Fibroblast of skin of left biceps (primary cell): ENCODE measurements at regions not wholly inside any gene's neighbourhood (a gene's known extent, or its start where the extent isn't known, plus 50 kb on each side); places are given as distances from the start of the nearest gene placed in this dataset.

Source experiments
- DNase-seq, 2 experiments: peaks; one replicate each; pipeline ENCODE4 v3.0.0-alpha.2; 2013; ENCODE audit warnings: low read depth in 2 of 2

DNA sequence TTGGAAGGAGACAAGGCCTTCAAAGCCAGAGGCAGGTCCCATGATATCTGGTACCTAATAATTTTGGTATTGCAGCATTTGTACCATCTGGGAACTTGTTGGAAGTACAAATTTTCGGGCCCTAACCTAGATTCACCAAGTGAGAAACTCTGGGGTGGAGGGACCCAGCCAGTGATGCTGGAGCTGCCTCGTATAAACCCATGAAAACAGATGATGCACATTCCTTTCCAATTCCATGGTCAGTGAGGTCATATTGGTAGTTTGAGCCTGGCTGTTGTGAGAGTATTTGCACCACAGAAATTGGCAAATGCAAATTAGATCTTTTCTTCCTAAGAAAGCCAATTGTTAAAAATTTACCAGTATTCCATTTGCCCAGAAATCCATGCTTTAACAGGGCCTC lies 269.6 kb upstream of the PLXNA2 start:
- no peak for DNase-seq

GRCh38 chr1:208515129-208515528 lies 270.9 kb upstream of the PLXNA2 start:
- no peak for DNase-seq

- no peak for DNase-seq
These were observed 272.6 kb upstream of the PLXNA2 start for GRCh38 chr1:208516780-208517179.

DNA sequence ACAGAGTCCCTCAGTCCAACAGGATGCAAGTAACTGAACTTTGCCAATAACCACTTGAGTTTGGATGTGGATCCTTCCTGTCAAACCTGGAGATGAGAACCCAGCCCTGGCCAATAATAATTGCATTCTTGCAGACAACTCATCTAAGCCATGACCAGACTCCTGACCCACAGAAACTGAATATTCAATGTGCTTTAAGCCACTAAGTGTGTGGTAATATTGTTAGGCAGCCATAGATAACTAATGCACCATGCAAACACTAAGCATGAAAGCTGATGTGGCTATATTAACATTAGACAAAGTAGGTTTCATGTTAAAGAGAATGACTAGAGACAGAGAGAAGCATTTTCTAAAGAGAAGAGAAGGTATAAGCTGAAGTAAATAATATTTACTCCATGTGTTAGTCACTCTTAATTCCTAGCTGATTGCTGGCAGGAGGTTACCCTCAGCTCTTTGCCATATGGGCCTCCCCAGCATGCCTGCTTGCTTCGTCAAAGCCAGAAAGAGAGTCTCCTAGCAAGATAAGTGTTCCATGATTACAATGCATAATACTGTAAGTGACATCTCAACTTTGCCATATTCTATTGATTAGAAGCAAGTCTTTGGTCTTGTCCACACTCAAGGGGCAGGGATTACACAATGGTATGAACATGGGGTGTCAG lies 276.4 kb upstream of the PLXNA2 start:
- DNase-seq, result no peak

DNA sequence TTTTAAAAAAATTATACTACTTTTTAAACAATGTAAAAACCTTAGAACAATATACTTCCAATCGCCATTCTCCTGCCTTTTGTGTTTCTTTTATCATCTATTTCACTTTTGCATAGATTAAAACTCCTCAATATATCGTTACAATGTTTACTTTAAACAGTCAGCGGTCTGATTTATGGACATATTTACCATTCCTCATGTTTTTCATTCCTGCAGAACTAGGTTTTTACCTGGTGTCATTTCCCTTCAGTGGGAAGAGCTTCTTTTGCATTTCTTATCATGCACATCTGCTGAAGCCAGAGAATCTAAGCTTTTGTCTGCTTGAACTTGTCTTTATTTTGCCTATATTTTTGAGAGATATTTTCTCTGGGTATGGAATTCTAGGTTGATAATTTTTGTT lies 277.4 kb upstream of the PLXNA2 start:
- DNase-seq, result no peak

DNA sequence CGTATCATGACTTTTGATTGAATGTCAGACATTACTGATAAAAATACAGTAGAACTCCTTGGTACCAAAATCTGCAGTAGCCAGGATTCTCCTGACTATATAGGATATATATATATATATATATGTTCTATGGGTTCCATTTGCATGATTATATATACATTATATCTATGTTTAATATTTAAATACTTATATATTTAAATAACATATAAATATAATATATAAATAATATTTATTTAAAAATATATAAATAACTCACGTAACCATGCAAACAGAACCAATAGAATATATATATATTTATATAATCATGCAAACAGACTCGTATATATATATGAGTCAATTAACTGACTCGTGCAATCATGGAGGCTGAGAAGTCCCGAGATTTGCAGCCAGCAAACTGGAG lies 278.8 kb upstream of the PLXNA2 start:
- DNase-seq, result no peak

- no peak for DNase-seq
These were observed 280.2 kb upstream of the PLXNA2 start for GRCh38 chr1:208524376-208524775.

DNA sequence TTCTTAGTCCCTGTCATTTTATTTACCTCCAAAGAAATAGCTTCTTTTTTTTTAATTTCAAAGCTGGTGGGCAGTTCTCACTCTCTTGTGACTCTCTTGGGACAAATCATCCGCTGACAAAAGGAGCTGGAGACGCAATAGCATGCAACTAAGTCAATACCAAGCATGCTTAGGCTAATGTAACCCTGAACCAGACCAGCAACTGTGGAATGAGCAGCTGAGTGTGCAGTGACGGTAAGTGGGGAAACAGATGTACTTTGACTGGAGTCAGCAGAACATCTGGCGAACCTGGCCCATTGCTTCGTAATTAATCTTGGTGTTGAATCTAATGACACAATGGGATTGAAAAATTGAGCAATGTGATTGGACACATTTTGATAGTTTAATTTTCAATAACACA lies 280.7 kb upstream of the PLXNA2 start:
- no peak for DNase-seq

GRCh38 chr1:208525417-208525816 lies 281.2 kb upstream of the PLXNA2 start:
- DNase-seq, result no peak

DNA sequence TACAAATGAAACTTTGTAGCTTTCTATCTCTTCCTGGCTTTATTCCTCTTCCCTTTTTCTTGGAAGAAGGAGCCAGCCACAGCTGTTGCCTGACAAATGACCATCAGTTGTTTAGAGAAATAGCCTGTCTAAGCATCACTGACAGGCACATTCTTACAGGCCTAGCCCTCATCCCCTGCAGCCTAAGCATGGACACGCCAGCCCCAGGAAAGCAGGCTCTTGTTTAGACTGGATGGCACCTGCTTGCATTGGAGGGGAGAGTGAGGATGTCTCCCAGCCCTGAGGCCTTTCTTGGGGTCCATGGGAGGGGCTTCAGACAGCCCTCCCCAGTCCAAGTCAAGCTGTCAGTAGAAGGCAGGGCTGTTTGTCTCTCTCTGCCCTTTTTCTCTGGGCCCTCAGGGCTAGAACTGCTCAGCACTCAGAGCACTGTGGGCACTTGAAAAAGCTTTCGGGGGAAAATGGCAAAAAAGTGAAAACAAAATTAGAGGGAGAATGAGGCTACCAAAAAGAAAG lies 282.5 kb upstream of the PLXNA2 start:
- DNase-seq, result no peak

DNA sequence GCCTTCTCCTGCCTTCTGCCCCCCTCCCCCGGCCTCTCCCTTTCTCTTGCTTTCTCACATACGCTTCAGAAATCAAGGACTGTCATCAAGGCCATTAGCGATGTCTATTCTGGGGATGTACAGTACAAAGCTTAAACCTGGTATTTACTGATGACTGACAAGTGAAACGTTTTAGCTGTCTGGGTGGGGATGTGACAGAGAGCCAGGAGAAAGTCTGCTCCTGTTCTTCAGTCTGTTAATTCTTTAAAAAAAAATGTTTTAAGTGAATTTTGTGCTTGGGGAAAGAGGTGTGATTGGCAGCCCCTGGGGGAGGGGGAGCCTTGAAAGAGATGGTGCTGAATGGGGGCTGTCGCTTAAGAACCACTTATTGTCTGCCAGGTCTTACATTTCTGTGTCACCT lies 283.0 kb upstream of the PLXNA2 start:
- DNase-seq, result no peak

GRCh38 chr1:208528578-208529240 lies 284.5 kb upstream of the PLXNA2 start:
- no peak for DNase-seq

GRCh38 chr1:208531003-208531750 lies 287.0 kb upstream of the PLXNA2 start:
- DNase-seq, result no peak

DNA sequence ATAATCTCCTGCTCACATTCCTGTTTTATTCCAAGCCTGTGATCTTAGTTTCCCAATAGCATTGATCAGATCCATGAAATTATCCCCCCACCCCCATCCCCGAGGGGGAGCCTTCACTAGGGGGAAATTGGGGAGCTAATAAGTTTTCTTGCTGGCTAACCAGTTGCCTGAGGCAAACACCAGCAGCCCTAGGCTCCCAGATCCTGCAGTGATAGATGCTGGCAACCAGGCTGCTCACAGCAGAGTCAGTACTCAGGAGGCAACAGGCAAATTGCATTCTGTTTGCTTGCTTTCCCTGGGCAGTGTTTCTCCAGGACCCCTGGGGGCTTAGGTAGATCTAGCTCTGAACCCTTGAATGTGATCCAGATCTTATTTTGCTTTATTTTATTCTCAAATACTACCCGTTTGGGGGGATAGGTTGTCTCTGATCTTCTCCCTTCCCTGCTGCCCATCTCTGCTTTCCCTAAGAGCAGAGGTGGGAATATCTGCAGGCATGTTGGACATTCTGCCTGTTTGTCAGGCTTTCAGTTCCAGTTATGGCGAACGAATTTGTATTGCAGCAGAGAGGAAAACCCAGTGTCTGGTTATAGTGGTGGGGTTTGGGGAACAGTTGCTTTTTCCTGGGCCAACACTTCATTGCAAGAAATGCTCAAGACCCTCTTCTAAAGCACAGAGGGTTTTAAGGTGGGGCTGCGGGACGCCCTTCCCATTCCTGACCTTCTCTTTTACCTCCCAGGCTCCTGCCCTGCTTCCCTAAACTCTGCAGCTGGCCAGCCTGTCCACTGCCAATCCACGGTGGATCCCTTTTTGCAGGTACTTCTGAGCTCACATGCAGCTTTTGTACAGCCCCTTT lies 289.8 kb upstream of the PLXNA2 start:
- DNase-seq, result no peak

- no peak for DNase-seq
These were observed 290.4 kb upstream of the PLXNA2 start for GRCh38 chr1:208534599-208534897.

GRCh38 chr1:208534979-208535378 lies 290.8 kb upstream of the PLXNA2 start:
- DNase-seq, result no peak

DNA sequence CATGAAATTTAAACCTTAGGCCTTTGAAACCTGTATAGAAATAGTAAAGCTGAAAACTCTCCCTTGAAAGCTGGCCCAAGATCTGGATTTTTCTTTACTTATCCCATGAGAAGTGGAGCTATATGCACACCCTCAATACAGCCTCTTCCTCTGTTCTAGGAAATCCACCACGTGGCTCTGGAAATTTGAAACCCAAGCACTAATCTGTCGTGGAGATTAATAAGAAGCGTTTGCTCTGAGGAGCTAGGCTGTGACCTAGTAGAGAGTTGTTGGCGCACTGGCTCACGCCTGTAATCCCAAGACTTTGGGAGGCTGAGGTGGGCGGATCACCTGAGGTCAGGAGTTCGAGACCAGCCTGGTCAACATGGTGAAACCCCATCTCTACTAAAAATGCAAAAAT lies 291.3 kb upstream of the PLXNA2 start:
- DNase-seq, result no peak

DNA sequence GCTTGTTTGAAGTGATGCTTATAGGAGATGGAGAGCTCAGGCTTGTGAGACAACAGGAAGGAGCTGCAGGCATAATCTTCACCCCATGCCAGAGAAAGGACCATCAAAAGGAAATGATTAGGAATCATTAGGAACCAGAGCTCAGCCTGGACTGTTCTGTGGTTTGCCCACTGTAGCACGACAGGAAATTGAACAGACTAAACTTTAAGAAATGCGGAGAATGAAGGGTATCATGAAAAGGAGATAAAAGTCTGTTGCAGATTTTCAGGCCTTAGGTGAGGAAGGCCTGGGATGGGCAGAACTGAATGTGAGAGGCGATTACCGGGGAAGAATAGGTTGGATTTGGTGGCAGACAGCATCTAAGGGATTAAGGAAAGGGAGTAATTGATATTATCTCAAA lies 292.0 kb upstream of the PLXNA2 start:
- DNase-seq, result no peak

- DNase-seq, result no peak
These were observed 293.0 kb upstream of the PLXNA2 start for GRCh38 chr1:208537198-208537597.

DNA sequence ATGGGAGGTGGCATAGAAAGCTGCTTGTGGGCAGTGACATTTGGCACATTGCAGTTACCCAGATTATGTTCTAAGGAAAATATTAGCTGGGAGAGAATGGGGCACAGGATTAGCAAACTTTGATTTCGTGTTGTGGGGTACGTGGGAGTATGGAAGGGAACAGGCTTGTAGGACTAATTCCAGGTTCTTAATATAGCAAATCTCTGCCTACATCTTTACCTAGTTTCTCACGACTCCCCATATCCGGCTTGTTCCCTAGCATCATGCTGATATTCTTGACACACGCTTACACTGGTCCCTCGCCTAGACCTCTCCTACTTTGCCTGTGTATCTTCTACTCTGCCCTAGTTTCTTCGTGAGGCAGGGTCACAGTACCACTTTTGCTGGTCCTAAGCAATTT lies 293.9 kb upstream of the PLXNA2 start:
- no peak for DNase-seq

DNA sequence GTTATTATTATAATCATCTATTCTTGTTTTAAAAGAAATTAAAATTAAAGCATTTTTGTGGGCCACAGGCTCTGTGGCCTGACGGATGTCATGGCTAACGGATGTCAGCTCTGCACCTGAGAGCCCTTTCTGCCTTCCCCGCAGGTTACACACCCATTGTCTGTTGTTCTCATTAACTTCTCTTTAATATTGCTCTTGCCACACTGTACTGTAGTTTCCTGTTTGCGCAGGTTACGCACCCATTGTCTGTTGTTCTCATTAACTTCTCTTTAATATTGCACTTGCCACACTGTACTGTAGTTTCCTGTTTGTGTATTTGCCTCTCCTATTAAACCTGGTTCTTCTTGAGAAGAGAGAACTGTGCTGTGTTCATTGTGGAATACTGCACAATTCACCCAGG lies 294.4 kb upstream of the PLXNA2 start:
- DNase-seq, result no peak

- no peak for DNase-seq
These were observed 296.5 kb upstream of the PLXNA2 start for GRCh38 chr1:208540724-208541123.
